22Rv1 (cell line): ENCODE measurements at regions not wholly inside any gene's neighbourhood (a gene's known extent, or its start where the extent isn't known, plus 50 kb on each side); places are given as distances from the start of the nearest gene placed in this dataset.

Source experiments
- ZFX ChIP-seq: fragments of 450-650 bp; IDR thresholded peaks from 2 replicates; pipeline ENCODE4 v1.6.1; 2017; ENCODE audit warnings: antibody characterized with exemption, borderline replicate concordance
- TF ChIP-seq, protein P1 (sequence below): fragments of 450-650 bp; IDR thresholded peaks from 2 replicates; pipeline ENCODE4 v1.5.1; 2017; ENCODE audit warnings: mild to moderate bottlenecking

DNA sequence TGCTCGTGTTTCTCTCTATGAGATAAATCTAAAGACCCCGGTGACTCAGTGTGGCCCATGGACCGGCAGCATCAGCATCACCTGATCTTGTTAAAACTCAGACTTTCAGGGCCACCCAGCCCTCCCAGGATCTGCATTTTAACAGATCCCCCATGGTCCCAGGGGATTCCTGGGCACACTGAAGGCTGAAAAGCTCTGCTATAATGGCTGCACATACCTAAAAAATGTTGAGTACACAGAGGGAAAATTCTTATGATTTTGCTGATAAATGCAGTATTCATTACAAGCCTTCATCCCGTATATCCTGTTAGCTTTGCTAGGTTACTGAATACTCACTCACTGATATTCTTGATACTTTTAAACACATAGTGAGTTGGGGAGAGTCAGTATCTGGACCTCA lies 200.5 kb downstream of the MYLK4 start:
- TF ChIP-seq, protein P1, sequence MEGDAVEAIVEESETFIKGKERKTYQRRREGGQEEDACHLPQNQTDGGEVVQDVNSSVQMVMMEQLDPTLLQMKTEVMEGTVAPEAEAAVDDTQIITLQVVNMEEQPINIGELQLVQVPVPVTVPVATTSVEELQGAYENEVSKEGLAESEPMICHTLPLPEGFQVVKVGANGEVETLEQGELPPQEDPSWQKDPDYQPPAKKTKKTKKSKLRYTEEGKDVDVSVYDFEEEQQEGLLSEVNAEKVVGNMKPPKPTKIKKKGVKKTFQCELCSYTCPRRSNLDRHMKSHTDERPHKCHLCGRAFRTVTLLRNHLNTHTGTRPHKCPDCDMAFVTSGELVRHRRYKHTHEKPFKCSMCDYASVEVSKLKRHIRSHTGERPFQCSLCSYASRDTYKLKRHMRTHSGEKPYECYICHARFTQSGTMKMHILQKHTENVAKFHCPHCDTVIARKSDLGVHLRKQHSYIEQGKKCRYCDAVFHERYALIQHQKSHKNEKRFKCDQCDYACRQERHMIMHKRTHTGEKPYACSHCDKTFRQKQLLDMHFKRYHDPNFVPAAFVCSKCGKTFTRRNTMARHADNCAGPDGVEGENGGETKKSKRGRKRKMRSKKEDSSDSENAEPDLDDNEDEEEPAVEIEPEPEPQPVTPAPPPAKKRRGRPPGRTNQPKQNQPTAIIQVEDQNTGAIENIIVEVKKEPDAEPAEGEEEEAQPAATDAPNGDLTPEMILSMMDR = no peak
- no peak for TF ChIP-seq ZFX
